HG03135 (cell line): ENCODE measurements at regions not wholly inside any gene's neighbourhood (a gene's known extent, or its start where the extent isn't known, plus 50 kb on each side); places are given as distances from the start of the nearest gene placed in this dataset.
"Not testable (repeated sequence)": the region's sequence is repeated elsewhere in the genome, so short reads cannot be mapped to it uniquely, and the experiment has no call there.

Experiments
- ATAC-seq: cut with Tn5 transposase; IDR thresholded peaks from one replicate; pipeline ENCODE4 v1.9.1; 2021; ENCODE audit warnings: mild to moderate bottlenecking, moderate library complexity; ENCODE audit not compliant: unreplicated experiment

DNA sequence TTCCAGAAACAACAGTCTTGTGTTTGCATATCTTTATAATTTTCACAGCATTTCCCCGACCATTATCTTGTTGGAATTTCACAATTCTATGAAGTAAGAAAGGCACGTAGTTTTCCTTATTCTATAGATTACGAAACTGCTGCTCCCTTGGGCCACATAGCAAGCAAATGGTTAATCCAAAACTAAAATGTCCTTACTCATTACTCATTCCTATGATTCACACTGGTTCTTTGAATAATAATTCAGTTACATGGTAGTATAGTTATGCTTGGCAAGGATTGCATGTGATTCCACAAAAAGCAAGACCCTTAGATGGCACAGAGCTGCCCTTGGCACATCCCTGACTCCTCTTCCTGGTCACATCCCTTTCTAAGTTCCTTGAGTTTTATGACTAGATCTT, 51.2 kb downstream of the OR13H1 start:
- ATAC-seq = no peak

DNA sequence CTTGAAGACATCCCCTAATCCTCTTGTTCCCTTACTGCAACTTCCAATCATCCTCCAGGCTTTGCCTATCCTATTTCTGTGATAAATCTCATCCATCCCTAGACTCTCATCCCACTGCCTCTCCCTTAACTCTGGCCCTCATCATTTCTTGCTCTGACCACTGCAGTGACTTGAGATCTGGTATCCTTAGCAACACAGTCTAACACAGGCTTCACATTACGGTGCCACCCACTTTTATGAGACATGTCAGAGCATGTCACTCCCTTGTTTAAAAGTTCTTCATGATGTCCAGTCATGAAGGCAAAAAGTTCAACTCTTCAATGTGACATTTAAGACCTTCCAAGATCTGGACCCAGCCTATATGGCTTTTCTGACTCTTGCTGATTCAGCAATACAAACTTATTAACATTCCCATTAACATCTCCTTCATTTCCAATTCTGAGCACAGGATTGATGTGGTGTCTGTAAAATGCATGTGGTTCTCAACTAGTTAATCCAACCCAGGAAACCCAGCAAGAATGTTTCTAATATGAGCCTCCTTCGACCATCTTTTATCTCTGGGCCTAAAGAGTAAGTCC, 64.0 kb downstream of the OR13H1 start:
- ATAC-seq = no peak

DNA sequence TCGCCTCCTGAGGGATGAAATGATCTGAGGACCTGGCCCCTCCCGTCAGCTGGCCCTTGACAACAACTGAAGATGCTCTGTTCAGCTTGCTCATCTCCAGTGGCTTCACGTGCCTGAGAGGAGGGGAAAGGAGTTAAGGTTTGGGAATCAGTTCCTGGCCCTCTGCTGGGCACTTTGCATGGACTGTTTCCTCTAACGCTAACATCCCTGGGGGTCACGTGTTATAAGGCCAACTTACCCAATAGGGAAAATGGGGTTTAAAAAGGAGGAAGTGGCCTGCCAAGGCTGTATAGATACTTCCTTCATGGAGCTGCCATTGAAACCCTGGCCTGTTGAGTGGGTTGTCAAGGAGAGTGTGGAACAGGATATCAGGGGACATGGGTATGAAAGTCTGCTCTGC, 65.6 kb downstream of the OR13H1 start:
- no peak for ATAC-seq

GRCh38 chrX:131613260-131613659, 69.4 kb downstream of the OR13H1 start:
- ATAC-seq = no peak

DNA sequence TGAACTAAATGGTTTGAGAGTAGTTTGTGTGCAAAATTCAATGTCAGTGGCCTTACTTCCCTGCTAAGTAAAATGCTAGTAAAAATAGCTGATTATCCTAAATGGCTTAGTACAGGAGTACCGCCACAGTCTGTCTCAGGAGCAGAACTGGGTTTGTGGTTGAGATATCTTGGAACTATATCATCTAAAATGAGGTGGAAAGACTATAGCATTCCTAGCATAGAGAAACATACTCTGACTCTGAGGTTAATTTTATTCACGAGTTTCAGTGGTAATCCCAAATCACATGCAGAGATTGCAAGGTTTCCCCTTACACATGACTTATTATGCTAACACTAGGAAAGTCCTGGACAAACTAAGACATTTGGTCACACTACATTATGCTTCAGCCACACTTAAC, 70.4 kb downstream of the OR13H1 start:
- ATAC-seq = no peak

DNA sequence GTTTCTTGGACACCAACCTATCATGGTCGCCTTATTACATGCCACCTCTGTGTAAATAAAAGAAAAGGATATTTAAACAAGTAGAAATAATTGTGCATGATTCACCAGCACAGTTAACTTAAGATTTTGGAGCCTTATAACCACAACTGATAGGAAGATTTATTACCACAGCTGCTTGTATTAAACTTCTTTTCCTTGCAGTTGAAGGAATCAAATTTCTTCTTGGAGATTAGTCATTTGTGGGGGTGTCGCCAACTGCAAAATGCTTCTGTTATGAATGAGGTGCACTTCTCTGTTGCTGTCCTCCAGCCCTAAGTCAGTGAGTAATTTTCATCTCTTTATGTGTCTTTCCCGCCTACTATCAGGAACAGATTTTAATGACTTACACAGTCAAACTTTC, 73.3 kb downstream of the OR13H1 start:
- no peak for ATAC-seq

DNA sequence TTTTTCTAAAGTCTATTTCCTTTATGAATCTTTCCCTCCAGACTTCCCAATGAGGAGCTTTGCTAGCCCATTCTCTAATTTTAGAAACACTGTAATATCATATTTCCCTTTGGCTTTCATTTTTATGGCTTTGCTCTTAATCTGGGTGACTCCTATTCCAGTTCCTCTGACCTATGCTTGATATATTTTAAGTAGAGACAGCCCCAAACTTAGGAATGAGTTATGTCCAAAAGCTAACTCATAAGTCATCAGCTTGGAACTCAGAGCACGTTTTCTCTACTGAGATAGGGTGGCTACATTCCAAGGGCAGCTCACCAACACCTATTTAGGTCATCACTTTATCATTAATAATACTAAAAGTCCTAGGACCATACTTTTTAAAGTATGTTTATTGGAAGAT, 77.8 kb downstream of the OR13H1 start:
- no peak for ATAC-seq

DNA sequence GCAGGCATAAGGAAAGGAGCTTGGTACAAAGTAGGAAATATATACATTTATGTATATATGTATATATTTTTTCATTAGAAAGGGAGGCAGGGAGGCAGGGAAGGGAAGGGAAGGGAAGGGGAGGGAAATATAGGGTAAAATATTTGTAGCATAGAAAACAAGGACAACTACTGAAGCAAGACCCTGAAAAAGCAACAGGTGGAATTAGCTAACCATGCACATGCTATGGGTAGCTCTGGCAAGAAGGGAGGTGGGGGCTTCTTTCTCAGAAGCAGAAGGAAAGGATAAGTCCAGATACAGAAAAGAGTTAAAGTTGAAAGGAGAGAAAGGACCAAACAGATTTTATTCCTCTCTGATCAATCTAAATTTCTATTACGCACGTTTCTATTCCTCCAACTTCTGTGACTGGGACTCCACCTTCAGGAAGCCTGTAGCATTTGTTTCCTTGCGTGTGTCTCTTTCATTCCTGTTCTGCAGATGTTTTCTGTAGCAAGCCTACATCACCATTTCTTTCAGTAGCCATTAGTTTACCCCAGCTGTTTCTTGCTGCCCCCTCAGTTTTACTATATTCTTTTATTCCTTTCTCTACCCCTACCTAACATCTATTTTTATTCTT, 82.9 kb downstream of the OR13H1 start:
- no peak for ATAC-seq

- no peak for ATAC-seq
Observed at GRCh38 chrX:131630534-131630933, 86.7 kb downstream of the OR13H1 start.

GRCh38 chrX:131633285-131633917, 89.5 kb downstream of the OR13H1 start:
- ATAC-seq = no peak

GRCh38 chrX:131634900-131635299, 91.0 kb downstream of the OR13H1 start:
- no peak for ATAC-seq

GRCh38 chrX:131646106-131646505, 102.2 kb downstream of the OR13H1 start:
- ATAC-seq = no peak

GRCh38 chrX:131649741-131650140, 105.9 kb downstream of the OR13H1 start:
- ATAC-seq = no peak

DNA sequence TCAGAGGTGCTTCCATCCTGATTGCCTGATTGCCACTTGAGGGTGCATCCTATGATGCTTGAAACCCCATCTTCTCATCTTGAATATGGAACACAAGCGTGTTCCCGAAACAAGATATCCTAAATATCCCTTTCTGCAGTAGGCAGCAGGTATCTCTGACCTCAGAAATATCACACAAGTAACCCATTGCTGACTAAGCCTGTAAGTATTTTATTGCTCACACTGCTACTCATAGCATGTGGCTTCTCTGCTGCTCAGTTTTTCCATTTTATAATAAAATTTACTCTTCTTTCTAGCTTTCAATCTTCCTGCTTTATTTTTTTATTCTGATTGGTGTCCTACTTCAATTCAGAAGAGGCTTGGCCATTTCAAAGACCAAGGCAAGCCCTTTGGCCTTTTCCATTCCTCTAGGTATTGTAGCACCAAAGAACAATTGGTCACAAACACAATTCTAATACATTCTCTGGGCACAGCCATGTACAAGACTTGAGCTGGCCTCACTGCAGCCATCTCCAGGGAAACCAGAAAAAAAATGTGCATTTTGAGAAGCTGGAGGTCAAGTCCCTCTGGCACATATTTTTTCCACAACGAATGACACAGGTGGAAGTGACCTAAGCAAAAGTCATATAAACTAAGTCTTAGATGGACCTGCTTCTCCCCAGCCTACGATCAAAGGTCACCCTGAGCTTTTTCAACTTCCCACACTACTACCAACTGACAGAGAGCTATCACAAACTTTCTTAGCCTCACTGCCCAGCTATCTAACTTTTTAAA, 107.0 kb downstream of the OR13H1 start:
- ATAC-seq = no peak

DNA sequence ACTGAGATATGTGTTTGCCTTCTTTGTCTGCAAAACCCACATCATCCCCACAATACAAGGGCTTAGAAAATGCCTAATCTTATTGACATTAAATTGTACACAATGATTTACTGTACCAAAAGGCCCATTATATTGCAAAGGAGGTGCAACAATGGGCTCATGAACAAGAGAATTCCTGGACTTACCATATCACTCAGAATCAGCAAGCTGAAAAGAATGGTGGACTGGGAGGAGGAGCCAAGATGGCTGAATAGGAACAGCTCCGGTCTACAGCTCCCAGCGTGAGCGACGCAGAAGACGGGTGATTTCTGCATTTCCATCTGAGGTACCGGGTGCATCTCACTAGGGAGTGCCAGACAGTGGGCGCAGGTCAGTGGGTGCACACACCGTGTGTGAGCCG, 119.9 kb downstream of the OR13H1 start:
- not testable (repeated sequence) for ATAC-seq

- no peak for ATAC-seq
Observed at GRCh38 chrX:131671735-131672134, 127.9 kb downstream of the OR13H1 start.

- no peak for ATAC-seq
Observed at GRCh38 chrX:131675596-131676194, 131.8 kb downstream of the OR13H1 start.

GRCh38 chrX:131677655-131678628, 134.1 kb downstream of the OR13H1 start:
- ATAC-seq = peak; percentile 71

GRCh38 chrX:131682735-131683134, 138.9 kb downstream of the OR13H1 start:
- not testable (repeated sequence) for ATAC-seq

- ATAC-seq = no peak
Observed at GRCh38 chrX:131693359-131693758, 149.5 kb downstream of the OR13H1 start.
